PC-3 (cell line): ENCODE measurements at regions not wholly inside any gene's neighbourhood (a gene's known extent, or its start where the extent isn't known, plus 50 kb on each side); places are given as distances from the start of the nearest gene placed in this dataset.

Experiments used
- ATAC-seq: fragments of 200-7000 bp; cut with Tn5 transposase; 2 replicates; pipeline ENCODE4 v1.9.1; 2020; ENCODE audit warnings: mild to moderate bottlenecking, moderate library complexity
- BruUV-seq: library from RNA; stranded (reverse); fragments of 400-500 nt; replicated peaks from 2 replicates; lab custom pipeline; 2021; lab: Mats Ljungman, UMichigan
- CTCF ChIA-PET: fragments of 300-600 bp; sonication (Branson Sonifier 250); formaldehyde crosslinking; loops from one replicate; lab custom pipeline; 2022; ENCODE audit warnings: antibody characterized with exemption; lab: Charles Lee
- POLR2A ChIA-PET: fragments of 300-600 bp; sonication (Branson Sonifier 250); formaldehyde crosslinking; loops from one replicate; lab custom pipeline; 2022; ENCODE audit warnings: antibody characterized with exemption; ENCODE audit not compliant: unreplicated experiment; lab: Charles Lee
- DNase-seq: peaks from one replicate; pipeline ENCODE4 v3.0.0-alpha.2; 2015
- H2AFZ ChIP-seq: fragments of 300-600 bp; sonication (generic); 2 replicates; pipeline ENCODE4 v1.6.0; 2016; ENCODE audit warnings: antibody characterized with exemption, low read length
- H3F3A ChIP-seq: fragments of 300-600 bp; sonication (generic); one replicate; pipeline ENCODE4 v1.6.0; 2017; ENCODE audit warnings: antibody characterized with exemption, low read length, control low read depth, mild to moderate bottlenecking; ENCODE audit not compliant: unreplicated experiment
- H3K27ac ChIP-seq: fragments of 300-600 bp; sonication (generic); 2 replicates; pipeline ENCODE4 v1.5.1; 2016; ENCODE audit warnings: mild to moderate bottlenecking, low read length
- H3K27me3 ChIP-seq: fragments of 300-600 bp; sonication (generic); 2 replicates; pipeline ENCODE4 v1.6.1; 2016; ENCODE audit warnings: low read length, mixed read lengths
- H3K36me3 ChIP-seq: fragments of 300-600 bp; sonication (generic); 2 replicates; pipeline ENCODE4 v1.6.1; 2016; ENCODE audit warnings: low read depth, mixed run types, low read length, mixed read lengths
- H3K4me1 ChIP-seq: fragments of 300-600 bp; sonication (generic); 2 replicates; pipeline ENCODE4 v1.5.1; 2016; ENCODE audit warnings: low read length; ENCODE audit not compliant: insufficient read depth
- H3K4me2 ChIP-seq: fragments of 300-600 bp; sonication (generic); 2 replicates; pipeline ENCODE4 v1.6.0; 2016; ENCODE audit warnings: low read length
- H3K4me3 ChIP-seq: fragments of 300-600 bp; sonication (generic); 2 replicates; pipeline ENCODE4 v1.5.1; 2016; ENCODE audit warnings: mild to moderate bottlenecking, low read length, mixed read lengths
- H3K79me2 ChIP-seq: fragments of 300-600 bp; sonication (generic); 2 replicates; pipeline ENCODE4 v1.6.1; 2017; ENCODE audit warnings: low read length, mixed read lengths
- H3K9ac ChIP-seq: fragments of 300-600 bp; sonication (generic); 2 replicates; pipeline ENCODE4 v1.6.0; 2016; ENCODE audit warnings: mild to moderate bottlenecking, low read length
- H3K9me2 ChIP-seq: fragments of 300-600 bp; sonication (generic); replicated peaks from 2 replicates; pipeline ENCODE4 v1.6.1; 2016; ENCODE audit warnings: mixed run types, low read length, mixed read lengths
- H3K9me3 ChIP-seq: fragments of 300-600 bp; sonication (generic); 2 replicates; pipeline ENCODE4 v1.6.1; 2016; ENCODE audit warnings: low read length, mixed read lengths
- H4K20me1 ChIP-seq: fragments of 300-600 bp; sonication (generic); 2 replicates; pipeline ENCODE4 v1.6.1; 2016; ENCODE audit warnings: low read length, mixed read lengths
- CTCF ChIP-seq: fragments of 300-600 bp; sonication (generic); conservative IDR thresholded peaks from 2 replicates; pipeline ENCODE4 v1.5.1; 2017; ENCODE audit warnings: antibody characterized with exemption, low read depth, mild to moderate bottlenecking, low read length
- EZH2 ChIP-seq: fragments of 300-600 bp; sonication (generic); IDR thresholded peaks from one replicate; pipeline ENCODE4 v1.6.1; 2017; ENCODE audit warnings: antibody characterized with exemption, mild to moderate bottlenecking, low read length; ENCODE audit not compliant: unreplicated experiment
- EZH2phosphoT487 ChIP-seq: fragments of 300-600 bp; sonication (generic); IDR thresholded peaks from 2 replicates; pipeline ENCODE4 v1.6.1; 2018; ENCODE audit warnings: mild to moderate bottlenecking, antibody characterized with exemption, low read length, borderline replicate concordance
- intact Hi-C: fragments of 100-400 bp; cut with micrococcal nuclease; formaldehyde crosslinking; loops from 2 replicates; pipeline ENCODE4 v1.9.0; 2023

- H2AFZ ChIP-seq = no peak overlapping the region
- CTCF ChIA-PET = no interaction called here
- no TSS peak for BruUV-seq
- H3K4me2 ChIP-seq = no peak overlapping the region
- TF ChIP-seq CTCF (no peak), EZH2phosphoT487 (no peak), EZH2 (no peak)
- no peaks in the 10 kb centered on the region for H3K27me3 ChIP-seq
- H3K9me2 ChIP-seq = 0 out of 2 replicates have a peak, but pooled peaks cover 4% of the 10 kb centered on the region
- ATAC-seq = no peak
- POLR2A ChIA-PET = no interaction called here
- no peak overlapping the region for H3K4me3 ChIP-seq
- H3K36me3 ChIP-seq = no peaks in the 10 kb centered on the region
- H3K27ac ChIP-seq = no peak overlapping the region
- no peak for DNase-seq
- H3K79me2 ChIP-seq = no peaks in the 10 kb centered on the region
- H4K20me1 ChIP-seq = no peaks in the 10 kb centered on the region
- no peaks in the 10 kb centered on the region for H3F3A ChIP-seq
- H3K4me1 ChIP-seq = peaks cover 8% of the 10 kb centered on the region; the same call in 1 of the 2 replicates
- intact Hi-C loops = loop anchor here (5.0 kb wide), 1 partner anchor 1153 kb away; no protein-coding TSS in a partner anchor
- H3K9ac ChIP-seq = no peak overlapping the region
- H3K9me3 ChIP-seq = no peaks in the 10 kb centered on the region
Measured at GRCh38 chr2:14424478-14425390, 207.8 kb upstream of the LRATD1 start.

GRCh38 chr2:14425869-14426268 is 206.6 kb upstream of the LRATD1 start:
- CTCF ChIA-PET = no interaction called here
- BruUV-seq = no TSS peak
- POLR2A ChIA-PET = no interaction called here

More at GRCh38 chr2:14425869-14426268, 206.6 kb upstream of the LRATD1 start:
- H3K4me2 ChIP-seq = no peak overlapping the region
- no peak overlapping the region for H2AFZ ChIP-seq
- H3K27ac ChIP-seq = no peak overlapping the region
- H3F3A ChIP-seq = no peaks in the 10 kb centered on the region
- intact Hi-C loops = loop anchor here (5.0 kb wide), 1 partner anchor 1151 kb away; no protein-coding TSS in a partner anchor
- no peaks in the 10 kb centered on the region for H3K27me3 ChIP-seq
- no peaks in the 10 kb centered on the region for H3K79me2 ChIP-seq
- no peaks in the 10 kb centered on the region for H3K9me2 ChIP-seq
- no peaks in the 10 kb centered on the region for H4K20me1 ChIP-seq
- no peak overlapping the region for H3K9ac ChIP-seq
- no peaks in the 10 kb centered on the region for H3K9me3 ChIP-seq
- H3K4me1 ChIP-seq = peaks cover 8% of the 10 kb centered on the region; the same call in 1 of the 2 replicates
- DNase-seq (no peak), ATAC-seq (no peak)
- no peak overlapping the region for H3K4me3 ChIP-seq
- no peaks in the 10 kb centered on the region for H3K36me3 ChIP-seq
- no peak for TF ChIP-seq EZH2
- TF ChIP-seq EZH2phosphoT487 = no peak
- no peak for TF ChIP-seq CTCF
